Testis (tissue), 2 donors: ENCODE measurements at regions not wholly inside any gene's neighbourhood (a gene's known extent, or its start where the extent isn't known, plus 50 kb on each side); places are given as distances from the start of the nearest gene placed in this dataset.

Source experiments
- POLR2A ChIP-seq: fragments of 450-650 bp; IDR thresholded peaks from one replicate; pipeline ENCODE4 v1.6.1; 2017; ENCODE audit warnings: antibody characterized with exemption, mild to moderate bottlenecking, moderate library complexity
- TF ChIP-seq, protein P1 (sequence below), 3 experiments: fragments of 450-650 bp in 2 of 3; fragments of 200-600 bp in 1 of 3; sonication (generic) in 1 of 3; IDR thresholded peaks; one replicate each; pipeline ENCODE4 v1.5.1; 2016 to 2019; ENCODE audit warnings: antibody characterized with exemption in 3 of 3, mild to moderate bottlenecking in 2 of 3, moderate library complexity in 1 of 3

DNA sequence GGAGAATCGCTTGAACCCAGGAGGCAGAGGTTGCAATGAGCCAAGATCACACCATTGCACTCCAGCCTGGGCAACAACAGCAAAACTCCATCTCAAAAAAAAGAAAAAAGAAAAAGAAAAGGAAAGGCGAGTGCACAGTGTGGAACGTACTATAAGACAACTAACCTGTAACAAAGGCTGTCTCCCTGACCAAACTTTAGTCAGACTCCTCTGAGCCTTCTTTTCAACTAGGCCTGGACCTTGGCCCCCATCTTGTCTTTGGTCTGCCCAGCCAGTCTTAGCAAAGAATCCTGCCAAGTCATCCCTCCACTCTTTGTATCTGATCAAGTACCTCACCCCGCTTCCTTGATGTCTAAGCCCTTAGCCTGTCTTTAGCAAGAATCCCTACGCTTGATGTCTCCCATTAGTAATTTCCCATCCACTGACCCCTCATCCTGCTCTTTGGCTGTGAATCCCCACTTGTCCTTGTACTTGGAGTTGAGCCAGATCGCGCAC lies 68.9 kb upstream of the KDM7A start:
- TF ChIP-seq, protein P1, sequence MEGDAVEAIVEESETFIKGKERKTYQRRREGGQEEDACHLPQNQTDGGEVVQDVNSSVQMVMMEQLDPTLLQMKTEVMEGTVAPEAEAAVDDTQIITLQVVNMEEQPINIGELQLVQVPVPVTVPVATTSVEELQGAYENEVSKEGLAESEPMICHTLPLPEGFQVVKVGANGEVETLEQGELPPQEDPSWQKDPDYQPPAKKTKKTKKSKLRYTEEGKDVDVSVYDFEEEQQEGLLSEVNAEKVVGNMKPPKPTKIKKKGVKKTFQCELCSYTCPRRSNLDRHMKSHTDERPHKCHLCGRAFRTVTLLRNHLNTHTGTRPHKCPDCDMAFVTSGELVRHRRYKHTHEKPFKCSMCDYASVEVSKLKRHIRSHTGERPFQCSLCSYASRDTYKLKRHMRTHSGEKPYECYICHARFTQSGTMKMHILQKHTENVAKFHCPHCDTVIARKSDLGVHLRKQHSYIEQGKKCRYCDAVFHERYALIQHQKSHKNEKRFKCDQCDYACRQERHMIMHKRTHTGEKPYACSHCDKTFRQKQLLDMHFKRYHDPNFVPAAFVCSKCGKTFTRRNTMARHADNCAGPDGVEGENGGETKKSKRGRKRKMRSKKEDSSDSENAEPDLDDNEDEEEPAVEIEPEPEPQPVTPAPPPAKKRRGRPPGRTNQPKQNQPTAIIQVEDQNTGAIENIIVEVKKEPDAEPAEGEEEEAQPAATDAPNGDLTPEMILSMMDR (IDR thresholded peaks at IDR 0.05): no peak
- TF ChIP-seq POLR2A: no peak
